ENCODE measurements at regions not wholly inside any gene's neighbourhood (a gene's known extent, or its start where the extent isn't known, plus 50 kb on each side); places are given as distances from the start of the nearest gene placed in this dataset.
A peak's percentile ranks its signal among the peaks of the same experiment; 100 is the strongest.
"Not testable (repeated sequence)": the region's sequence is repeated elsewhere in the genome, so short reads cannot be mapped to it uniquely, and the experiment has no call there.

GRCh38 chr7:130849604-130850003, 115.6 kb upstream of the KLF14 start:
- DNase-seq (ENCODE audit: low spot score) = no peak

GRCh38 chr7:130850956-130851355, 116.9 kb upstream of the KLF14 start:
- DNase-seq (ENCODE audit: low spot score) = no peak

- no peak for DNase-seq (ENCODE audit: low spot score)
These were observed 118.9 kb upstream of the KLF14 start for GRCh38 chr7:130852867-130853266.

GRCh38 chr7:130853503-130854279, 119.7 kb upstream of the KLF14 start:
- no peak for DNase-seq (ENCODE audit: low spot score)

GRCh38 chr7:130854481-130854880, 120.5 kb upstream of the KLF14 start:
- no peak for DNase-seq (ENCODE audit: low spot score)

- no peak for DNase-seq (ENCODE audit: low spot score)
These were observed 122.9 kb upstream of the KLF14 start for GRCh38 chr7:130856866-130857265.

- not testable (repeated sequence) for DNase-seq (ENCODE audit: low spot score)
These were observed 126.8 kb upstream of the KLF14 start for GRCh38 chr7:130860832-130861231.

GRCh38 chr7:130865408-130866236, 131.6 kb upstream of the KLF14 start:
- DNase-seq (ENCODE audit: low spot score) = no peak

- DNase-seq (ENCODE audit: low spot score) = no peak
These were observed 133.0 kb upstream of the KLF14 start for GRCh38 chr7:130867039-130867438.

GRCh38 chr7:130867581-130868136, 133.7 kb upstream of the KLF14 start:
- no peak for DNase-seq (ENCODE audit: low spot score)

GRCh38 chr7:130868139-130868538, 134.1 kb upstream of the KLF14 start:
- DNase-seq (ENCODE audit: low spot score) = peak; percentile 87

GRCh38 chr7:130869918-130870317, 135.9 kb upstream of the KLF14 start:
- no peak for DNase-seq (ENCODE audit: low spot score)

- DNase-seq (ENCODE audit: low spot score) = no peak
These were observed 138.3 kb upstream of the KLF14 start for GRCh38 chr7:130872341-130872740.

- DNase-seq (ENCODE audit: low spot score) = no peak
These were observed 138.9 kb upstream of the KLF14 start for GRCh38 chr7:130872756-130873448.

- DNase-seq (ENCODE audit: low spot score) = no peak
These were observed 140.3 kb upstream of the KLF14 start for GRCh38 chr7:130874071-130874915.

GRCh38 chr7:130875265-130875741, 141.3 kb upstream of the KLF14 start:
- no peak for DNase-seq (ENCODE audit: low spot score)

- DNase-seq (ENCODE audit: low spot score) = no peak
These were observed 141.9 kb upstream of the KLF14 start for GRCh38 chr7:130875901-130876300.

- DNase-seq (ENCODE audit: low spot score) = no peak
These were observed 143.4 kb upstream of the KLF14 start for GRCh38 chr7:130877236-130877990.

- DNase-seq (ENCODE audit: low spot score) = no peak
These were observed 143.9 kb upstream of the KLF14 start for GRCh38 chr7:130877991-130878305.

GRCh38 chr7:130878785-130879184, 144.8 kb upstream of the KLF14 start:
- no peak for DNase-seq (ENCODE audit: low spot score)

All from mucosa of gallbladder (tissue), 1 donor.